Sigmoid colon (tissue), 6 donors: ENCODE measurements at regions not wholly inside any gene's neighbourhood (a gene's known extent, or its start where the extent isn't known, plus 50 kb on each side); places are given as distances from the start of the nearest gene placed in this dataset.

Experiments
- DNase-seq: peaks from one replicate; pipeline ENCODE4 v3.0.0-alpha.2; 2019
- H3K27ac ChIP-seq, 4 donors: fragments of 200-600 bp; sonication (generic); one replicate each; pipeline ENCODE4 v1.5.1; 2016 to 2019; ENCODE audit warnings: mild to moderate bottlenecking in 1 of 4
- H3K27me3 ChIP-seq, 3 donors: fragments of 200-600 bp; sonication (generic); one replicate each; pipeline ENCODE4 v1.5.1; 2019; ENCODE audit warnings: mild to moderate bottlenecking in 1 of 3
- H3K36me3 ChIP-seq, 4 donors: fragments of 200-600 bp; sonication (generic); one replicate each; pipeline ENCODE4 v1.5.1; 2016 to 2019
- H3K4me1 ChIP-seq, 4 donors: fragments of 200-600 bp; sonication (generic); one replicate each; pipeline ENCODE4 v1.5.1; 2017 to 2019
- H3K4me3 ChIP-seq, 4 donors: fragments of 200-600 bp; sonication (generic); one replicate each; pipeline ENCODE4 v1.5.1; 2017 to 2019; ENCODE audit warnings: mild to moderate bottlenecking in 2 of 4, moderate library complexity in 1 of 4
- H3K9me3 ChIP-seq, 4 donors: fragments of 200-600 bp in 3 of 4; sonication (generic) in 3 of 4; one replicate each; pipeline versions ENCODE4 v1.5.1 to v1.6.1; 2013 to 2019
- CTCF ChIP-seq, 4 experiments: fragments of 450-650 bp in 3 of 4; fragments of 200-600 bp in 1 of 4; IDR thresholded peaks; one replicate each; pipeline ENCODE4 v1.5.1; 2016 to 2019; ENCODE audit warnings: antibody characterized with exemption in 4 of 4, mild to moderate bottlenecking in 3 of 4, moderate library complexity in 2 of 4
- EP300 ChIP-seq, 4 donors: sonication (generic); formaldehyde crosslinking; IDR thresholded peaks; one replicate each; pipeline ENCODE4 v1.6.1; 2017; ENCODE audit warnings: antibody characterized with exemption in 4 of 4
- POLR2A ChIP-seq, 2 donors: fragments of 450-650 bp; IDR thresholded peaks; one replicate each; pipeline ENCODE4 v1.6.1; 2016; ENCODE audit warnings: antibody characterized with exemption in 2 of 2, mild to moderate bottlenecking in 2 of 2, moderate library complexity in 2 of 2
- POLR2AphosphoS5 ChIP-seq, 4 donors: sonication (generic); formaldehyde crosslinking; IDR thresholded peaks; one replicate each; pipeline ENCODE4 v1.6.1; 2017; ENCODE audit warnings: antibody characterized with exemption in 4 of 4
- WGBS, 2 donors: extraction: QIAGEN DNeasy Blood & Tissue Kit; methylation state at CpG; one replicate each; pipeline ENCODE4 v1.1.7; 2013; 5-methylcytosine and 5-hydroxymethylcytosine counted together
- intact Hi-C: fragments of 100-400 bp; cut with DNase I; formaldehyde crosslinking; loops from one replicate; pipeline ENCODE4 v1.15.1; 2023
- donor health status: healthy with polysubstance abuse.
- donor health status: healthy.

GRCh38 chr2:181822097-181822496 lies 69.4 kb upstream of the ITPRID2 start:
- intact Hi-C loops: no loop called here
- TF ChIP-seq EP300 (IDR thresholded peaks at IDR 0.05): no peak
- TF ChIP-seq POLR2AphosphoS5 (IDR thresholded peaks at IDR 0.05): no peak
- TF ChIP-seq POLR2A (IDR thresholded peaks at IDR 0.05): no peak
- no peak for TF ChIP-seq CTCF (IDR thresholded peaks at IDR 0.05)
- 94% methylated on average over 5 of the region's 5 CpGs for WGBS, 2 donors

GRCh38 chr2:181823405-181823804 lies 68.1 kb upstream of the ITPRID2 start:
- intact Hi-C loops: no loop called here
- Histone ChIP-seq H3K36me3 (no peaks in the 10 kb centered on the region), H3K4me1 (peaks cover 0 to 9% (median 0%) of the 10 kb centered on the region in 4 donors), H3K9me3 (no peaks in the 10 kb centered on the region), H3K27me3 (no peaks in the 10 kb centered on the region), H3K27ac (no peak overlapping the region), H3K4me3 (no peak overlapping the region)
- WGBS, 2 donors: 88 to 90% methylated on average over 2 of the region's 2 CpGs
- TF ChIP-seq POLR2A (IDR thresholded peaks at IDR 0.05) (no peak), CTCF (IDR thresholded peaks at IDR 0.05) (no peak), POLR2AphosphoS5 (IDR thresholded peaks at IDR 0.05) (no peak), EP300 (IDR thresholded peaks at IDR 0.05) (no peak)
- no peak for DNase-seq

More at GRCh38 chr2:181822097-181822496, 69.4 kb upstream of the ITPRID2 start:
- Histone ChIP-seq H3K4me3 (no peak overlapping the region), H3K27ac (no peak overlapping the region), H3K36me3 (no peaks in the 10 kb centered on the region), H3K4me1 (peaks cover 0 to 9% (median 0%) of the 10 kb centered on the region in 4 donors), H3K9me3 (no peaks in the 10 kb centered on the region), H3K27me3 (no peaks in the 10 kb centered on the region)
- no peak for DNase-seq

- intact Hi-C loops: no loop called here
- no peak for DNase-seq
- H3K27me3 ChIP-seq: no peaks in the 10 kb centered on the region
- WGBS, 2 donors: 94 to 96% methylated on average over 6 of the region's 6 CpGs
- no peaks in the 10 kb centered on the region for H3K4me1 ChIP-seq
- H3K27ac ChIP-seq: no peak overlapping the region
- H3K9me3 ChIP-seq: no peaks in the 10 kb centered on the region
- TF ChIP-seq EP300 (IDR thresholded peaks at IDR 0.05) (no peak), POLR2A (IDR thresholded peaks at IDR 0.05) (no peak), CTCF (IDR thresholded peaks at IDR 0.05) (no peak), POLR2AphosphoS5 (IDR thresholded peaks at IDR 0.05) (no peak)
- H3K4me3 ChIP-seq: no peak overlapping the region
- H3K36me3 ChIP-seq: no peaks in the 10 kb centered on the region
Measured at GRCh38 chr2:181828122-181828705, 63.3 kb upstream of the ITPRID2 start.

GRCh38 chr2:181829230-181829629 lies 62.3 kb upstream of the ITPRID2 start:
- Histone ChIP-seq H3K4me1 (no peaks in the 10 kb centered on the region), H3K27ac (no peak overlapping the region), H3K9me3 (no peaks in the 10 kb centered on the region), H3K4me3 (no peak overlapping the region), H3K36me3 (no peaks in the 10 kb centered on the region), H3K27me3 (no peaks in the 10 kb centered on the region)
- 98% methylated on average over 1 of the region's 1 CpG for WGBS, 2 donors
- no peak for TF ChIP-seq POLR2A (IDR thresholded peaks at IDR 0.05)
- no peak for TF ChIP-seq CTCF (IDR thresholded peaks at IDR 0.05)
- no peak for TF ChIP-seq EP300 (IDR thresholded peaks at IDR 0.05)
- TF ChIP-seq POLR2AphosphoS5 (IDR thresholded peaks at IDR 0.05): no peak
- intact Hi-C loops: no loop called here
- no peak for DNase-seq

- Histone ChIP-seq H3K27me3 (no peaks in the 10 kb centered on the region), H3K4me3 (no peak overlapping the region), H3K9me3 (no peaks in the 10 kb centered on the region), H3K27ac (no peak overlapping the region), H3K36me3 (no peaks in the 10 kb centered on the region), H3K4me1 (no peaks in the 10 kb centered on the region)
- intact Hi-C loops: no loop called here
- WGBS, 2 donors: 89 to 91% methylated on average over 4 of the region's 4 CpGs
- TF ChIP-seq POLR2AphosphoS5 (IDR thresholded peaks at IDR 0.05): no peak
- TF ChIP-seq CTCF (IDR thresholded peaks at IDR 0.05): no peak
- TF ChIP-seq EP300 (IDR thresholded peaks at IDR 0.05): no peak
- TF ChIP-seq POLR2A (IDR thresholded peaks at IDR 0.05): no peak
- no peak for DNase-seq
Measured at GRCh38 chr2:181832015-181832414, 59.5 kb upstream of the ITPRID2 start.
